NCI-H82 treated with DMSO at 0.1 percent for 48 hours (cell line): ENCODE measurements at regions not wholly inside any gene's neighbourhood (a gene's known extent, or its start where the extent isn't known, plus 50 kb on each side); places are given as distances from the start of the nearest gene placed in this dataset.
"Not testable (repeated sequence)": the region's sequence is repeated elsewhere in the genome, so short reads cannot be mapped to it uniquely, and the experiment has no call there.

ENCODE experiments used
- DNase-seq: peaks from one replicate; lab custom pipeline; 2025; ENCODE audit not compliant: unreplicated experiment; lab: John Stamatoyannopoulos, UW

DNA sequence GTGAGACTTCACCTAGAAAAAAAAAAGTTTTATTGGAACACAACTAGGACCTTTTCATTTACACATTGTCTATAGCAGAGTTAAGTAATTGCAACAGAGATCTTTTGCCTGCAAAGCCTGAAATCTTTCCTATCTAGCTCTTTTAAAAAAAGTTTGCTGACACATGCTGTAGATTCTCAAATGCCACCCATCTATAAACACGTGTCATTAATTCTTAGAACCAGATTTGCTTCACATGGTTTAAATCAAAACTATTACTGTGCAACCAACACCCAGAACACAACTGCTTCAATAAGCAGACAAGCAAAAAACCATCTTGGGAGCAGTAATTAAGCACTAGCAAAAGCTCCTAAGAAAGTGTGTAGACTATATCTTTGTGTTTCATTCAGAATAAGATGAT, 55.0 kb downstream of the OXSM start:
- DNase-seq: no peak

DNA sequence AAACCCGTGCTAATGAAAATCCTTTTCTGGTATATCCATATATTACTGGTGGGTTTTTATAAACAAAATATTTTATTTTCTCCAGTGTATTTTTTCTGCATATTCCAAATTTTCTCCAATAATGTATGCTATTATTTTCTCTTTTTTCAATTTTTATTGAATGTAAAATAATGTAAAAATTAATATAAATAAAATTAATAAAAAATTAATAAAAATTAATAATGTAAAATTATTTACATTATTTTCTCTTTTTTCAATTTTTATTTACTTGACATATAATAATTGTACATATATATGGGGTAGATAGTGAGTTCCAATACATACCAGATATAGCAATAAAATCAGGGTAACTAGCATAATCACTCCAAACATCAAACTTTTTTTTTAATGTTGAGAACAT, 56.4 kb downstream of the OXSM start:
- DNase-seq: no peak

DNA sequence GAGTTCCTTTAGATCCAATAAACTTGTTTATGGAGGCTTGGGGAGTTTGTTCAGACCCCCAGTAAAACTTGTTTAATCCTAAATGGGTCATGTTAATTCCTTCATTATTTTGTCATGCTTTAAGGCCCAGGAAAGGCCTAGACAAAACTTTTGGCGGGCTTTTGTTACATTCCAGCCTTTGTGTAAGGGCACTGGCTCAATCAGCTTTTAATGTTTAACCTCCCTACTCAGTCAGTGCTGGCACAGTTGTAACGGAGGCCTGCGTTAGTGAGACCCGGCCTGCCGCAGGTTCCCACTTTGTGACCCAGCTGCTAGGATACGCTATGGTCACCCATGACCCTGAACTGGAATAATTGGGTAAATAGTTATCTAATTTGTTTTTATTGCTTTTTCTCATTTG, 59.2 kb downstream of the OXSM start:
- DNase-seq: no peak

DNA sequence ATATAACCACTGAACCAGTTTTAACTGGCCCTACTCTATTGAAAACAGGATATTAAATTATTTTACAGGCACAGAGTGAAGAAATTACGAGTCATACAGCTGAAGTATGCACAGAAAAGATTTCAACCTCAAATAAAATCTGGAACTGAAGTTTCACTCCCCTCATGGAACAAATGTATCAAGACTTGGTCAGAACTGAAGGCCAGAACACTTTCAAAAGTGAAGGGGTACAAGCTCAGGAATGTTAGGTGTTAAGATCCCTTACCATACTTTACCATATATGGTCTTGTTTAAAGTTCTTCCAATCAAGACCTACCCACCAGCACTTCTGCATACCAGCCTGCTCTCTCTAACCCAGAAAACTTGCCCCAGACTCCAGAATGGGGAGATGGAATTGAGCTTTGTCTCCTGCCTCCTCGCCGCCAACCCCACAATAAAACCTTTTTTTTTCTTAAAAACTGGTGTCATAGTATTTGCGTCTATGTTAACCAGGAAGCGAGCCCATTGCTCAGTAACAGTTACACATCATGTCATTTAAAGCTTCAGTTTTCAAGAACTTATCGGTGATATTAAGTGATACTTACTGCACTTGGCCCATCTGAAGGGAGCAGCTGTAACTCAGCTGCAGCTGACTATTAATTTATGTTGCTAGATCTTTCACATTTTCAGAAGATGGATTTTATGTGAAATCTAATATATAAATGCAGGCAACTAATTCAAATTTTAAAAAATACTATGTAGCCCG, 59.9 kb downstream of the OXSM start:
- no peak for DNase-seq

DNA sequence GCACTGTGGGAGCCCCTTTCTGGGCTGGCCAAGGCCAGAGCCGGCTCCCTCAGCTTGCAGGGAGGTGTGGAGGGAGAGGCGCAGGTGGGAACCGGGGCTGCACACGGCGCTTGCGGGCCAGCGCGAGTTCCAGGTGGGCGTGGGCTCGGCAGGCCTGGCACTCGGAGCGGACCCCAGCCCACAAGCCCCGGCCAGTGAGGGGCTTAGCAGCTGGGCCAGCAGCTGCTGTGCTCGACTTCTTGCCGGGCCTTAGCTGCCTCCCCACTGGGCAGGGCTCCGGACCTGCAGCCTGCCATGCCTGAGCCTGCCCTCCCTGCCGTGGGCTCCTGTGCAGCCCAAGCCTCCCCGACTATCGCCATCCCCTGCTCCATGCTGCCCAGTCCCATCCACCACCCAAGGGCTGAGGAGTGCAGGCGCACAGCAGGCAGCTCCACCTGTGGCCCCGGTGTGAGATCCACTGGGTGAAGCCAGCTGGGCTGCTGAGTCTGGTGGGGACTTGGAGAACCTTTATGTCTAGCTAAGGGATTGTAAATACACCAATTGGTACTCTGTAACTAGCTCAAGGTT, 61.9 kb downstream of the OXSM start:
- not testable (repeated sequence) for DNase-seq

DNA sequence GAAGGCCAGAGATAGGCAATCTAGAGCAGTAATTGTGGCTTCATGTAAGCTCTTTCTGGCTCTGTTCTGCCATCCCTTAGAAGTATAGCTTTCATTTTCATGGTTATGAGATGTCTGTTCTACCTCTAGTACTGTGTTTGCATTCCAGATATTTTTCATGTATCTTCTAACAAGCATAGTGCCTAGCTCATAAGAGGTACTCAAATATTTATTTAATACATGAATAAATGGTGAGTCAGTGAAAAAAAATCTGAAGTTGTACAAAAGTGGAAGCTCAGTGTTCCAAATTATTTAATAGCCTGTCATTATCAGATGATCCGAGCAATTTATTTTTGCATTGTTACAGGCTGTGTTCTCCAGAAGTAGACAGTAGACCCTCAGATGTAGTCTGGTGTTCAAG, 64.3 kb downstream of the OXSM start:
- DNase-seq: no peak

DNA sequence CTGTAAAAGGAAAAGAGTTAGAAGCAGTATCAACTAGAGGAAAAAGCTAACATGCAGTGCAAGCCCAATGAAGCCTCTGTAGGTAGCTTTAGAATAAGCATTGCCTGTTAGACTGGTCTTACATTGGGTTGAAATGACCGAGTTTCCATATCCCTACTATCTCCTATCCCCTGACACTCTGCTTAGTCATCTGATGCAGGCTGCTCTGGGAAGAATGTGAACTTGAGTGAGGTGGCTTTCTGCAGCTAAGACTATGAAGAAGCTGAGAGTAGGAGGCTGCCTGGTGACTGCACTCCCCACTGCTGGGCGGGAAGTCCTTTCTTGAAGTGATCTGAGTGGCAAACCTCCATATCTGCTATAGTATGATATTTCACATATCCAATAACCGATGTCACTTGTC, 64.7 kb downstream of the OXSM start:
- DNase-seq: no peak

DNA sequence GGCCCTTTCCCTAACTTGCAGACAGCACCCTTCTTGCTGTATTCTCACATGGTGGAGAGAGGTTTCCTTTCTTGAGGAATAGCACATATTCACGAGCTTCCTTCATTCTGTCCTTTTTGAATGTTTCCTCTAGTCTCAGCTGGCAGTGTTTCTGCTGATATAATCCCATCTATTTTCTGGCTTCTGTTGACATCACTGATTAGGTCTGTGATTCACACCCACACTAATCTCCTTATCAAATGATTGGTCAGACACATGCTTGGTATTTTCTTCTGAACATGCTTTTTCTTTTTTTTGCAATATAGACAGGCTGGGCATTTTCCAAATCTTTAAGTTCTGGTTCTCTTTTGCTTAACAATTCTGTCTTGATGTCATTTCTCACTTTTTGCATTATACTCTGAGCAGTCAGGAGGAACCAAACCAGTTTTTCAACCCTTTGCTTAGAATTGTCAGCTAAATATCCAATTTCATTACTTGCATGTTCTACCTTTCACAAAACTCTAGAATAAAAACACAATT, 65.4 kb downstream of the OXSM start:
- DNase-seq: no peak

- peak; percentile 20 for DNase-seq
Observed at GRCh38 chr3:25856902-25857518, 67.1 kb downstream of the OXSM start.

GRCh38 chr3:25861566-25861965, 71.7 kb downstream of the OXSM start:
- DNase-seq: no peak

DNA sequence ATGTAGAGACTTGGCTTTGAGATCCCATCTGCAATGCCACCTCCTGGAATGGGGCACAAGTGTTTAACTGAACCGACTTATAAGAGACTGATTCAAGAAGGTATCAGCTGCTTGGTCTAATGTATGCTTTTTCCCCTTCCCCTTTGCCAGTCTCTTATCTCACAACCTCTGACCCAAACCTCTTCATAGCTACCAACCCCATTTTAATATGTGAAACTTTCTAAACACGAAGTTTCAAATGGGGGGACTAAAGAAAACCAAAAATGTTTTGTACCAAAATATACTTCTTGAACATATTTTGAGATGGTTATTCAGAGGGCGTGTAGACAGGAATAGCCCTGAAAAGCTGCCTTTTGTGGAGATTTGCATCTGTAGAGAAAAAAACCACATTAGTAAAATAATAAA, 73.1 kb downstream of the OXSM start:
- no peak for DNase-seq

DNA sequence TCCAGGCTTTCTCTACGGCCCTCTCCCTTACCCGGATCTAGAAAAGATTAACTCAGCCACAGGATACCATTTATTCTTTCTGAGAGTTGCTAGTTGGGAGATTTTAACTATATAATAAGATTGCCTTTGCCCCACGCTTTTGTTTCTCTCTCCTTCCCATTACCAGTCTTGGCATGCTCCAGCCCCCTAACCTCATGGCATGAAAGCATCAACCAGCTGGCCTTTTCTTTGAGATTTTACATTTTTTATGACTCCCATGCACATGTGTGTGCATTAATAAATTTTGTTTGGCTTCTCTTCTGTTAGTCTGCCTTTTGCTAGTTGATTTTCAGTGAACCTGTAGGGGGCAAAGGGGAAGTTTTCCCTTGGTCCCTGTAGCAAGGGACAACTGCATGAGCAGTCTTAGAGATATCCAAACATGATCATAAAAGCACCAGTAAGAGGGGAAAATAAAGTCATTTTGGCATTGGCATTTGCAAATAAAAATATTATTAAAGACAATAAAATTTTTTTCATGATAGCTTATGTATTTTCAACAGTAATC, 73.6 kb downstream of the OXSM start:
- DNase-seq: no peak

- DNase-seq: no peak
Observed at GRCh38 chr3:25870452-25870851, 80.6 kb downstream of the OXSM start.

- no peak for DNase-seq
Observed at GRCh38 chr3:25872200-25872877, 82.4 kb downstream of the OXSM start.

- no peak for DNase-seq
Observed at GRCh38 chr3:25883492-25883891, 93.6 kb downstream of the OXSM start.

GRCh38 chr3:25884981-25885380, 95.1 kb downstream of the OXSM start:
- DNase-seq: no peak

- DNase-seq: no peak
Observed at GRCh38 chr3:25885544-25885943, 95.7 kb downstream of the OXSM start.

GRCh38 chr3:25887907-25888306, 98.0 kb downstream of the OXSM start:
- DNase-seq: no peak

- no peak for DNase-seq
Observed at GRCh38 chr3:25888892-25889524, 99.1 kb downstream of the OXSM start.

DNA sequence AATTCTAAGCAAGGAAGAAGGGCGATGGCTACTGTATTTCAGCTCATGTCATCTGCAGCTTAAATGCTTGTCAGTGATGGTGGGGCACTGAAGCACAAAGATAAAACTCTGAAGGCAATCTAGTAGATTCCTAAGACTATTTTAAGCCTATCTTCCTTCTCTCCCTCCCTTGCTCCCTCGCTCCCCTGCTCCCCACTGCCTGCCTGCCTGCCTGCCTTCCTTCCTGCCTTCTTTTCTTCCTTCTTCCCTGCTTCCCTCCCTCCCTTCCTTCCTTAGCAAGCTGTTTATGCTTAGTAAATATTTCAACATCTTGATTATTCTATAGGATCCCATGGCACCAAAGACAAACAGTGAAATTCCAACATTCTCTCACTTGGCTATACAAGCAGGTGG, 99.6 kb downstream of the OXSM start:
- no peak for DNase-seq

- no peak for DNase-seq
Observed at GRCh38 chr3:25894101-25894500, 104.2 kb downstream of the OXSM start.
